Right lobe of liver (tissue), 4 donors: ENCODE measurements at regions not wholly inside any gene's neighbourhood (a gene's known extent, or its start where the extent isn't known, plus 50 kb on each side); places are given as distances from the start of the nearest gene placed in this dataset.

ENCODE experiments used
- CTCF ChIP-seq, 4 donors: fragments of 200-600 bp in 3 of 4; fragments of 450-650 bp in 1 of 4; IDR thresholded peaks; one replicate each; pipeline versions ENCODE4 v1.5.1 to v1.8.0; 2016 to 2022; ENCODE audit warnings: antibody characterized with exemption in 4 of 4, mild to moderate bottlenecking in 2 of 4
- POLR2A ChIP-seq: fragments of 450-650 bp; IDR thresholded peaks from one replicate; pipeline ENCODE4 v1.6.1; 2017; ENCODE audit warnings: antibody characterized with exemption, mild to moderate bottlenecking
- donor health status: DM: no; HTN: no; CAD: no.
- donor health status: DM: no; HTN: no; CAD: no.
- donor health status: DM: no; HTN: yes; CAD: no.

GRCh38 chr15:94547711-94548110 is 316.4 kb downstream of the MCTP2 start:
- TF ChIP-seq CTCF (IDR thresholded peaks at IDR 0.05) (no peak), POLR2A (no peak)
